Heart right ventricle (tissue), 16 donors: ENCODE measurements at regions not wholly inside any gene's neighbourhood (a gene's known extent, or its start where the extent isn't known, plus 50 kb on each side); places are given as distances from the start of the nearest gene placed in this dataset.

Source experiments
- ATAC-seq, 8 donors: fragments of 200-7000 bp; cut with Tn5 transposase; one replicate each; pipeline ENCODE4 v1.9.1; 2020; ENCODE audit warnings: mild to moderate bottlenecking in 8 of 8, moderate library complexity in 8 of 8, moderate number of reproducible peaks in 1 of 8
- DNase-seq, 2 donors: peaks; one replicate each; pipeline ENCODE4 v3.0.0-alpha.2; 2020
- H3K27ac ChIP-seq, 10 donors: fragments of 200-600 bp; sonication (generic) in 2 of 10; one replicate each; pipeline versions ENCODE4 v1.5.0 to v1.8.0; 2020 to 2022; ENCODE audit warnings: mild to moderate bottlenecking in 3 of 10
- H3K27me3 ChIP-seq, 7 donors: fragments of 200-600 bp; one replicate each; pipeline ENCODE4 v1.8.0; 2021 to 2022; ENCODE audit warnings: mild to moderate bottlenecking in 2 of 7
- H3K36me3 ChIP-seq, 9 donors: fragments of 200-600 bp; sonication (generic) in 1 of 9; one replicate each; pipeline versions ENCODE4 v1.5.0 to v1.8.0; 2020 to 2022; ENCODE audit warnings: mild to moderate bottlenecking in 2 of 9
- H3K4me1 ChIP-seq, 9 donors: fragments of 200-600 bp; sonication (generic) in 1 of 9; one replicate each; pipeline versions ENCODE4 v1.5.0 to v1.8.0; 2020 to 2022; ENCODE audit warnings: mild to moderate bottlenecking in 4 of 9
- H3K4me3 ChIP-seq, 10 donors: fragments of 200-600 bp; sonication (generic) in 2 of 10; one replicate each; pipeline versions ENCODE4 v1.5.0 to v1.8.0; 2020 to 2022; ENCODE audit warnings: mild to moderate bottlenecking in 7 of 10, moderate library complexity in 2 of 10
- H3K9me3 ChIP-seq, 11 donors: fragments of 200-600 bp in 10 of 11; sonication (generic) in 2 of 11; one replicate each; pipeline versions ENCODE4 v1.5.0 to v1.8.0; 2013 to 2022; ENCODE audit warnings: mild to moderate bottlenecking in 2 of 11, control low read depth in 1 of 11, moderate library complexity in 1 of 11
- WGBS, 2 donors: extraction: QIAGEN DNeasy Blood & Tissue Kit; methylation state at CpG; one replicate each; pipeline ENCODE4 v1.1.7; 2013; ENCODE audit warnings: inconsistent platforms in 1 of 2; 5-methylcytosine and 5-hydroxymethylcytosine counted together
- intact Hi-C, 10 donors: fragments of 100-400 bp; cut with DNase I; formaldehyde crosslinking; loops; one replicate each; pipeline versions ENCODE4 v1.11.1 to v1.14.2; 2022
- TF ChIP-seq, protein P1 (sequence below), 9 donors: fragments of 200-600 bp; sonication (generic) in 2 of 9; IDR thresholded peaks; one replicate each; pipeline versions ENCODE4 v1.5.0 to v1.8.0; 2021 to 2022; ENCODE audit warnings: antibody characterized with exemption in 9 of 9, mild to moderate bottlenecking in 5 of 9, moderate library complexity in 1 of 9
- donor health status: Arrhythmogenic right ventricular cardiomyopathy.
- donor health status: ischemic (EF 13 %, LVEDD 7.1; RV severe dilation, severe dysfunction).
- donor health status: healthy with polysubstance abuse.
- donor health status: DM: no; HTN: yes; CAD: no.
- donor health status: DM: no; HTN: no; CAD: no.
- donor health status: ischemic (EF 25% LVEDD 6.9; RV normal size, moderate dysfunction).
- donor health status: ischemic (EF 25% LVEDD 5.7; RV mildly dilated, moderate dysfunction).
- donor health status: healthy.
- donor health status: DM: yes; HTN: yes; CAD: no.
- donor health status: Ischemic cardiomyopathy.
- donor health status: ischemic (EF 35%, LVEDD 5.7; RV mildly dilated, moderate dysfunction).
- donor health status: nonischemic (EF 11% LVEDD 7.7; RV severe dilation, severe dysfunction).
- donor health status: DM: yes; HTN: yes; CAD: no.
- donor health status: PGD.
- donor health status: ischemic (EF 29% LVEDD 5.4; RV normal size, mild dysfunction).
- donor health status: nonischemic (EF 23%, LVEDD 6.1; RV moderate dilation, normal function).

- H3K9me3 ChIP-seq, result no peaks in the 10 kb centered on the region
- no peaks in the 10 kb centered on the region for H3K27me3 ChIP-seq
- intact Hi-C loops, result no loop called here
- ATAC-seq (no peak), DNase-seq (no peak)
- peaks cover 0 to 7% (median 0%) of the 10 kb centered on the region in 9 donors for H3K4me1 ChIP-seq
- H3K36me3 ChIP-seq, result no peaks in the 10 kb centered on the region
- TF ChIP-seq, protein P1, sequence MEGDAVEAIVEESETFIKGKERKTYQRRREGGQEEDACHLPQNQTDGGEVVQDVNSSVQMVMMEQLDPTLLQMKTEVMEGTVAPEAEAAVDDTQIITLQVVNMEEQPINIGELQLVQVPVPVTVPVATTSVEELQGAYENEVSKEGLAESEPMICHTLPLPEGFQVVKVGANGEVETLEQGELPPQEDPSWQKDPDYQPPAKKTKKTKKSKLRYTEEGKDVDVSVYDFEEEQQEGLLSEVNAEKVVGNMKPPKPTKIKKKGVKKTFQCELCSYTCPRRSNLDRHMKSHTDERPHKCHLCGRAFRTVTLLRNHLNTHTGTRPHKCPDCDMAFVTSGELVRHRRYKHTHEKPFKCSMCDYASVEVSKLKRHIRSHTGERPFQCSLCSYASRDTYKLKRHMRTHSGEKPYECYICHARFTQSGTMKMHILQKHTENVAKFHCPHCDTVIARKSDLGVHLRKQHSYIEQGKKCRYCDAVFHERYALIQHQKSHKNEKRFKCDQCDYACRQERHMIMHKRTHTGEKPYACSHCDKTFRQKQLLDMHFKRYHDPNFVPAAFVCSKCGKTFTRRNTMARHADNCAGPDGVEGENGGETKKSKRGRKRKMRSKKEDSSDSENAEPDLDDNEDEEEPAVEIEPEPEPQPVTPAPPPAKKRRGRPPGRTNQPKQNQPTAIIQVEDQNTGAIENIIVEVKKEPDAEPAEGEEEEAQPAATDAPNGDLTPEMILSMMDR (IDR thresholded peaks at IDR 0.05), result no peak
- 91 to 99% methylated on average over 2 of the region's 2 CpGs for WGBS, 2 donors
- H3K27ac ChIP-seq, result no peak overlapping the region
- no peak overlapping the region for H3K4me3 ChIP-seq
These were observed 69.4 kb upstream of the GAP43 start for GRCh38 chr3:115553796-115554486.

DNA sequence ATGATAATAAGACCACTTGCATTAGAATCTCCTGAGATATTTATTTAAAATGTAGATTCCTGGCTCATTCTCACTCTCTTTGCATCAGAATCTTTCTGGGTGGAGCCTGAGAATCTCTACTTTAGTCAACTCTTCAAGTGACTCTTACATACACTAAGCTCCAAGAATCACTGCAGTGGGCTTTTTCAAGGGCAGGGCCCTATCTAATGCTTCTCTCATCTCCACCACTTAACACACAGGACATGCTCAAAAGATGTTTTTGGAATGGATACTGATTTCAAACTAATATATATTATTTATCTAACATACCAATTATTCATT lies 68.9 kb upstream of the GAP43 start:
- intact Hi-C loops, result no loop called here

DNA sequence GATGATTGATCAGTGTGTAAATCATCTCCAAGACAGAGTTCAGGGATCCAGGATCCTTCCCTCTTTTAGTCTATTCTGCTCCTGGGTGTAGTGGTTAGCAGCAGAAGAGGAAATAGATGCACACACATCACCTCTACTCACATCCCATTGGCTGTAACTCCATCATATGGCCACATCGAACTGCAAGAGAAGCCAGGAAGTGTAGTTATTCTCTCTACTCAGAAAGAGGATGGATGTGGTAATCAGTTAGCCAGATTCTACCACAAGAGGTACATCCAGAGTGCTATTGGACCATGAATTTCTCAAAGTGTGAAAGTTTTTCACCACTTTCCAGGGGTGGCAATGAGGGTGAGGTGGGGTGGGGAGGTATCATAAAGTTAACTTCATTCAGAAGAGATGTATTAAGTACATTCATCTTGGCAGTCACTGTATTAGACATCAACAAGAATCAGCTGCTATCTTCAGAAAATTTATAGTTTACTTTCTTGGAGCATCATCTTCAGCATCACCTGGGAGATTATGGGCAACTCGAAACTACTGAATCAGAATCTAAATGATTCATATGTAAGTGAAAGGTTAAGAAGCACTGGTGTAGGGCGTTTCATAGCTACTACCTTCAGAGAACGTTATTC lies 60.6 kb upstream of the GAP43 start:
- no peaks in the 10 kb centered on the region for H3K27me3 ChIP-seq
- no peaks in the 10 kb centered on the region for H3K36me3 ChIP-seq
- H3K9me3 ChIP-seq, result no peaks in the 10 kb centered on the region
- H3K4me1 ChIP-seq, result no peaks in the 10 kb centered on the region
- intact Hi-C loops, result no loop called here
- no peak overlapping the region for H3K27ac ChIP-seq
- DNase-seq (no peak), ATAC-seq (no peak)
- H3K4me3 ChIP-seq, result no peak overlapping the region
- TF ChIP-seq, protein P1 (IDR thresholded peaks at IDR 0.05), result no peak
- 78 to 82% methylated on average over 4 of the region's 4 CpGs for WGBS, 2 donors

More for the DNA sequence above, 68.9 kb upstream of the GAP43 start:
- Histone ChIP-seq H3K36me3 (no peaks in the 10 kb centered on the region), H3K27ac (no peak overlapping the region), H3K27me3 (no peaks in the 10 kb centered on the region), H3K4me1 (peaks cover 0 to 7% (median 0%) of the 10 kb centered on the region in 9 donors), H3K9me3 (no peaks in the 10 kb centered on the region), H3K4me3 (no peak overlapping the region)
- TF ChIP-seq, protein P1 (IDR thresholded peaks at IDR 0.05), result no peak
- ATAC-seq (no peak), DNase-seq (no peak)

DNA sequence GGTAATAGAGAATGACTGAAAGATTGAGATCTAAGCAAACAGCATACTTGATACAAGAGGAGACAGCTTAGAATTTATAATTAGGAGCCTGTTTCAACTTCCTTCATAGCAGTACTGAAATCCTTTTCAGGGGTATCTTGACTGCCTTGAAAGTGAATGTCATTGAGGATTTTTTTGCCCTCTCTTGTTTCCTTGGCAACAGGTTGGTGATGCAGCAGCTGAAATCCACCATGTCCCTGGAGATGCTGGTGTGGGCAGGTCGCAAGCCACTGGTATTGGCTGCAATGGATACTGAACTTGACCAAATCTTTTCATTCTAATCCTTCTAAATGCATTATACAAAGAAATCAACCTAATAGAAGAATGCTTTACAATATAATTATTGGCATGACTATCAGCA lies 59.3 kb upstream of the GAP43 start:
- DNase-seq (no peak), ATAC-seq (no peak)
- Histone ChIP-seq H3K4me3 (no peak overlapping the region), H3K36me3 (no peaks in the 10 kb centered on the region), H3K4me1 (no peaks in the 10 kb centered on the region), H3K9me3 (no peaks in the 10 kb centered on the region), H3K27me3 (no peaks in the 10 kb centered on the region), H3K27ac (no peak overlapping the region)
- intact Hi-C loops, result no loop called here
- TF ChIP-seq, protein P1 (IDR thresholded peaks at IDR 0.05), result no peak
- 96 to 100% methylated on average over 1 of the region's 1 CpG for WGBS, 2 donors
